NOMO-1 treated with DMSO at 0.1 percent for 48 hours (cell line): ENCODE measurements at regions not wholly inside any gene's neighbourhood (a gene's known extent, or its start where the extent isn't known, plus 50 kb on each side); places are given as distances from the start of the nearest gene placed in this dataset.

ENCODE experiments used
- DNase-seq: peaks from one replicate; lab custom pipeline; 2025; ENCODE audit not compliant: unreplicated experiment; lab: John Stamatoyannopoulos, UW

DNA sequence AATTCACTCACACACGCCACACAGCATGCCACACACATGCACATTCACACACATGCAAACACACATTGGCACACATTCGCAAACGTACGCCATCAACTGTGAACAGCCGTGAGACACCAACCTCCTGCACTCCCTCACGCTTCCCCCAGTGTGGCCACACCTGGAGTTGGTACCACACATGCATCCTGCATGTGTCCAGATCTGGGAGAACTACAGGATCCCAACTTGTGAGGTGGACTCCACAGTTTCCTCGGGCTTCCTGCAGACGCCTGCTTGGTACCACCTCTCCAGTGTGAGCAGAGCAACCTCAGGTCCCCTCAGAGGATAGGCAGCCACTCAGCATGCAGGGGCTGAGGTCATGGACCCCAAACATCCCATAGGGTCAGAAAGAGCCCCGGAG lies 239.0 kb downstream of the EIPR1 start:
- DNase-seq, result no peak

DNA sequence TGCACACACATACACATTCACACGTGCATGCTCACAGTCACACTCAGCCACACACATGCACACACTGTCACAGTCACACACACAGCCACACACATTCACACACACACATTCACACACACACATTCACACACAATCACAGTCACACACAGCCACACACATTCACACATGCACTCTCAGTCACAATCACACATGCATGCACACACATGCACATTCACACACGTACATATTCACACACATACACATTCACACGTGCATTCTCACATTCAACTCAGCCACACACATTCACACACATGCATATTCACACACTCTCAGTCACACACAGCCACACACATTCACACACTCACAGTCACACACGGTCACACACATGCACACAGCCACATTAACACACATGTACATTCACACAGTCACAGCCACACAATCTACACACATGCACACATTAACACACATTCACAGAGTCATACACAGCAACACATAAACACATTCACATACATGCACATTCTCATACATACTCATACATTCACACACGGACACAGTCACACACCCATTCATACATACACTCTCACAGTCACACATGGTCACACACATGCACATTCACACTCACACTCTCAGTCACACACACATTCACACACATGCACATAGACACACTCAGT lies 239.8 kb downstream of the EIPR1 start:
- no peak for DNase-seq

DNA sequence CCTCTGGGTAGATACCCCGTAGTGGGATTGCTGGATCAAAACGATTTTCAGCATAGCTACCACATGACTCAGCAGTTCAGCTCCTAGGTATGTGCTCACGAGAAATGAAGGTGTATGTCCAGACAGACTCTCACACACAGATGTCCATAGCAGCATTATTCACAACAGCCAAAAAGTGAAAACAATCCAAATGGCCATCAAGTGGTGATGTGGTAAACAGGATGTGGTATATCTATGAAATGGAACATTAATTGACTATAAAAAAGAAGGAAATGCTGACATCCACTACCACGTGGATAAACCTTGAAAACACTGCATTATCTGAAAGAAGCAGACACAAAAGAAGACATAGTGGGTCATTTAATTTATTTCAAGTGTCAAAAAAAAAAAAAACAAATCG lies 241.9 kb downstream of the EIPR1 start:
- DNase-seq, result no peak

GRCh38 chr2:3134026-3134571 lies 243.5 kb downstream of the EIPR1 start:
- DNase-seq, result no peak

- DNase-seq, result no peak
Measured at GRCh38 chr2:3132966-3133365, 244.7 kb downstream of the EIPR1 start.

- no peak for DNase-seq
Measured at GRCh38 chr2:3132466-3132865, 245.2 kb downstream of the EIPR1 start.

DNA sequence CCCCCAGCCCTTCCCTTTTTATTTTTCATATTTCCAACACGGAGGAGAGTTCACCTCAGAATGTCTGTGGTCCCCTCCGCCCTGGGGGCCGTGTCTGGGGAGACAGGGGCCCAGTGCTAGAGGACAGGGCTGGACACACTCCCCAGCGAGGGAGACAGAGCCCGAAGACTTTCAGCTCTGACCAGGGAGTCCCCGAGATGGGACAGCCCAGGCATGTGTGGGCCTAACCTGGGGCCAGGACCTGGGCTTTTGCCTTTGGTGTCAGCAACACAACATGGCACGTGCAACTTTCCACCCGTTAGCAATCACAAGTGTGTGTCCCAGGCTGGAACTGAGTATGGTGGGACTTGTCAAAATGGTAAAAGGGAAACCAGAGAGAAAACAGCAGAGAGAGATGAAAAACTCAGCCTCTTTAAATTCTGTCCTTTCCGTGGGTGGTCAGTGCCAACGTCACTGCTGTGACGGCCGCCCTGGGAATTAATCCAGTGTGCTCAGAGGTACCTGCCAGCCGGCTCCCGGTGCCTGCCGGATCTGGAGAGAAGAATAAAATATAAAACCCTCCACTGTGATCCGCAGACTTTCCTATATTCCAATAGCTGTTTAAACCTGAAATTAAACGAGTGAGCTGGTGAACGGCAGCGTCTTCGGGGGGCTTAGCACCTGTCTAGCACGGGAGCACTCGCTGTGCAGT lies 245.8 kb downstream of the EIPR1 start:
- DNase-seq, result no peak

GRCh38 chr2:3130889-3131635 lies 246.6 kb downstream of the EIPR1 start:
- peak; percentile 12 for DNase-seq

DNA sequence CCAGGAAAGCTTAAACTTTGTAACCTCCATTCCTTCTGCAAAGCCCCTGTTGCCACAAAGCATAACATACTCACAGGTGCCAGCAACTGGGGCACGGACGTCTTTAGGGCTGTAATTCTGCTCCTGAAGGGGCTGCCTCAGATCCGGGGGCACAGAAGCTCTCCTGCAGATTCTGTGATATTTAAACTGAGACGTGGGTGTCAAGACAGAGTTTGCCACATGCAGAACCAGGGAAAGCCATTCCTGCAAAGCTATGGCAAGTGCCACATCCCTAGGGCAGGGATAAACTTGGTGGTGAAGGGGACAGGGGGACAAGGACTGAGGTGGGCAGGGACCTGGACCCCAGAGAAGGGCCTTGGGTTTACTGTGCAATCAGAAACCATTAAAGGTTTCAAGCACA lies 247.2 kb downstream of the EIPR1 start:
- no peak for DNase-seq

- DNase-seq, result no peak
Measured at GRCh38 chr2:3129867-3130266, 247.8 kb downstream of the EIPR1 start.

- DNase-seq, result no peak
Measured at GRCh38 chr2:3128786-3129185, 248.8 kb downstream of the EIPR1 start.

DNA sequence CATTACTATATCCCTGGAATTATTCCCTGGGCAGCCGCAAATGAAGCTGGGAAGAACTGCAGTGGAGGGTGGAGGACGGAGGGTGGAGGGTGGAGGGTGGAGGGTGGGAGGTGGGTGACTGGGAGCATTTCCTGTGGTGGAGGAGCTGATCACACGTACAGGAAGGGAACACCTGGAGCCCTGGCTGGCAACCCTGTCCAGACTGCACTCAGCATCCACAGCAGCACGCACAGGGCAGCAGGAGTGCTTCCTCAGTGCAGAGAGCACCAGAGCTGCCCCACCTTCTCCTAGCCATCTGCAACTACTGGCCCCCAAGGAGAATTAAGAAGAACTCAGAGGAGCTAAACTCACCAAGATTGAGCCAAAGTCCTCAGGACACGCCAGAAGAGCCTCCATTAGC lies 249.9 kb downstream of the EIPR1 start:
- DNase-seq, result no peak

GRCh38 chr2:3126911-3127621 lies 250.6 kb downstream of the EIPR1 start:
- no peak for DNase-seq

DNA sequence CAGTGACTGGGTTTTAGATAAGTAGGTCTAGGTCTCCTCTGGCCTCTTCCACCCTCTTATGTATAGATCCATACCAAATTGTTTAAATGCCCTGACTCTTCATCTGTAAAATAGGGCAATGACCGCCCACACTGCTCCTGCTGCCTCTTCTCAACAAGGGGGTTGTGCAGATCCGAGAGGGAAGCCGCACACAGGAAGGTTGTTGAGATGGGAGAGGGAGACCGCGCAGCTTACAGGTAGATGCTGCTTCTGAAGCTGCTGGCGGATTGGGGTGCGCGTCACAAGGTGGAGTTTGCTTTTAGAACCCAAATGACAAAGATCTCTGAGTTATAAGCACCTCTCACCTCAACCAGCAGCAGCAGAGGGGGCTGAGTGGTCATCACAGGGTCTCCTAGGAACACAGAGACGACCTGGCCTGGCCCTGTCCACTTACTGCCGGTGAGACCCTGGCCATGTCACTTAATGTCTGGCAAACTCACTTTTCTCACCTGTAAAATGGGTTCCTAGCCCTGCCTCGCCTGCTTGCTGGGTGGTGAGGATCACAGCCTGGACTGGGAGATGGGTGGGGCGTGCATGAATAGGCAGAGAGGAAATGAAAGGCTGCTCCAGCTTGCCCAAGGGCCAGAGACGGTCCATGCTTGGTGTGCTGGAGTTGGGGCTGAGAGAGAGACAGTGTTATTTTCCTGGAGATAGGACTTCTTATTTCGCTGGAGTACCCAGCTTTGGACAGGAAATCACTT lies 251.3 kb downstream of the EIPR1 start:
- no peak for DNase-seq

- no peak for DNase-seq
Measured at GRCh38 chr2:3125761-3126130, 251.9 kb downstream of the EIPR1 start.

DNA sequence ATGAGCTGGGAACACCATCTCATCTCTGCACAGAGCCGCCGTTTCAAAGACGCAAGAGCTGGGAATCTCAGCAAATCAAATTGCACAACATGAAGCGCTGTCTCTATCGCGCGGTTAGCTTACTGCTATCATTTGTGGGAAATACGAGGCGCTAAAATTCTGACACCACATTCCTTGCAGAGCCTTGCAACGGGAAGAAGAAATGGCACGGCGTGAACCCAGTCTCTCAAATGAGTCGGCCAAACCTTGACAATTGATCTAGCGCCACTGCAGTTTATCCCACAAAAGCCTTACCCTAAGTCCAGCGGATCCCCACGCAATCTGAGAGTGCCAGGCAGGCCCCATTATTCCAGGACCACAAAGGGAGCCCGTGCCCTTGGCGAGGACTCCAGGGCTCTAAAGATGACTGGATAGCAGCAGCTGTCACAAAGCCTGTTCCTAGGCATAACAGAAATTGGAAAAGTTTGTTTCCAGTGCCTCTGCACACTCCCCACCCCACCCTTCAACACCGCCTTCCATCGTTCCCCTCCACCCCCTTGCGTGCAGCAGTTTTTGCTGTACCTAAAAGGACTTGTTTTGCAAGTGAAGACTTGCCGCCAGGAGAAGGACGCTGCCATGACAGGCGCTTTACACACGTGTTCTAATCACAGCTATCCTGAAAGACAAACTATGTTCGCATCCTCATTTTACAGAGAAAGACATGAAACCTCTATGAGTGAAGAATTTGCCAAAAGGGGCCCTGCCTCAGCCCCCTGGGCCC lies 252.4 kb downstream of the EIPR1 start:
- DNase-seq, result no peak

DNA sequence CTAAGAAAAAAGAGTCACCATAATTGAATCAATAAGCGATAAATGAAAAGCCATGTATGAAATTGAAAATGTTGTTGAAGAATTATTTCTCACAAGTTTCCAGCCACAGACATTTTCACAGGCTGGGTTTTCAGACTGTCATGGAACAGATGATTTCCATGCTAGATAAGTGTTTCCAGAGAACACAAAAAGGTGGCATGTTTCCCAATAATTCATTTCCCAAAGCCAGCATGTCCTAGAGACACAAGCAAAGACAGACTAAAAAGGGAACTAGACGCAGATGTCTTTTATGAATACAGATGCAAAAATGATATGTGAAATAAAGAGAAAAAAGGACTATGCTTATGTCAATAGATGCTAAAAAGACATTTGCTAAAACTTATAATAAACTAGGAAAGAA lies 255.1 kb downstream of the EIPR1 start:
- DNase-seq, result no peak

DNA sequence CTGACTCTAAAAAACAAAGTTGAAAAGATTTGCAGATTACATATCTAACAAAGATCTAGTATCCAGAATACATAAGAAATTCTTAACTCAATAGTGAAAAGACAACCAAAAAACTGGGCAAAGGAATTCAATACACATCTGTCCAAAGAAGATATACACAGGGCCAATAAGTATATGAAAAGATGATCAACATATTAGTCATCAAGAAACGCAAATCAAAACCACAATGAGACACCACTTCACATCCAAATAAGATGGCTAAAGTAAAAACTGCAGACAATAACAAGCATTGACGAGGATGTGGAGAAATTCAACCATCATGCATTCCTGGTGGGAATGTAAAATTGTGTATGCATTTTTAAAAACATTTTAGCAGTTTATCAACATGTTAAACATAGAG lies 256.0 kb downstream of the EIPR1 start:
- DNase-seq, result no peak

DNA sequence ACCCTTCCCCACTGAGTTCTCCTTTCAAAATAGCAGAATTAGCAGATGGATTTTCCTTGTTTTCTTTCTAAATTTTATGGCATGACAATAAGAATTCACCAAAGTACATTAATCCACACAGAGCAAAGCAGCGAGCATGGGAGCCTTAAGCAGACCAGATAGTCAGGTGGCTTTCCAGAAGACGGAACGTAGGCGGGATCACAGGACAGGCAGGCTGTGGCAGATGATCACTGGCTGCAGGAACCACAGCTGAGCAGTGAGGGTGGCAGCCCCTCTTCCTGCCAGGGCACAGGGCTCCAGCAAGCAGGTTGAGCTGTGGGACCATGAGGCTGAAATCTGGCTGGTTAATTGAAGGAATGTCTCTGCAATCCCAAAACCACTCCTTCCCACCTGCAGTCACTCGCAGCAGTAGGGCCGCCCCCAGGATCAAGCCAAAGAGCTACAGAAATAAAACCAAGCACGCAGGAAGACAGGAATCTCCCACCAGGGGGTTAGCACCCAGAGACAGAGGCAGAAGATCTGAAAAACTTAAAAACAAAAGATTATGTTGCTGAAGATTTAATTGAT lies 259.9 kb downstream of the EIPR1 start:
- DNase-seq, result no peak

DNA sequence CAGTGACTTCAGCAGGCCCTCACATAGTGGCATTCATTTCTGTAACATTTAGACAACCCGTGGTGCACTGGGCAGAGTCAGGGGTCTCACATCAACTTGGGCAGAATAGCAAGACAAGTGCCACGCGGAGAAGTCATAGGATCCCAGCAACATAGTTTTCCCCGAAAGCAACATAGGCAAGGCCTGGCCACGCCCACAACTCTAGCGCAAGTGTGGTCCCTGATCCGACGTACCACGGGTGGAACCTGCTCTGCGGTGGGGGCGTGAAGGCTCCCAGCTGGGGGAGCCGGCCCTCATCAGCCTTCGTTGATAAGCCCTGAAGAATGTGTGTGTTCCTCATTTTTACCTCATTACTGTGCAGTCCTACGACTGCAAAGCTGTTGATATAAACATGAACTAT lies 261.2 kb downstream of the EIPR1 start:
- no peak for DNase-seq
